Skeletal muscle satellite cell (primary cell): ENCODE measurements at regions not wholly inside any gene's neighbourhood (a gene's known extent, or its start where the extent isn't known, plus 50 kb on each side); places are given as distances from the start of the nearest gene placed in this dataset.
"Not testable (repeated sequence)": the region's sequence is repeated elsewhere in the genome, so short reads cannot be mapped to it uniquely, and the experiment has no call there.

ENCODE experiments used
- H3K27me3 ChIP-seq: 2 replicates; pipeline ENCODE4 v1.7.0; 2013; ENCODE audit warnings: low read length; ENCODE audit not compliant: control insufficient read depth, insufficient read depth
- H3K36me3 ChIP-seq: 2 replicates; pipeline ENCODE4 v1.7.0; 2013; ENCODE audit warnings: mild to moderate bottlenecking, control low read depth, low read length; ENCODE audit not compliant: insufficient read depth
- H3K4me1 ChIP-seq: 2 replicates; pipeline ENCODE4 v1.7.0; 2013; ENCODE audit warnings: low read length; ENCODE audit not compliant: control insufficient read depth, insufficient read depth
- H3K4me2 ChIP-seq: 2 replicates; pipeline ENCODE4 v1.7.0; 2013; ENCODE audit warnings: mild to moderate bottlenecking, low read length
- H3K4me3 ChIP-seq: 2 replicates; pipeline ENCODE4 v1.7.0; 2013; ENCODE audit warnings: low read length
- H3K9ac ChIP-seq: 2 replicates; pipeline ENCODE4 v1.7.0; 2013; ENCODE audit warnings: mild to moderate bottlenecking, low read depth, low read length, moderate library complexity
- H3K9me3 ChIP-seq: replicated peaks from 2 replicates; pipeline ENCODE4 v1.7.0; 2013; ENCODE audit warnings: mild to moderate bottlenecking, control low read depth, low read length

GRCh38 chr5:33194914-33195313 lies 245.9 kb upstream of the TARS1 start:
- Histone ChIP-seq H3K36me3 (no peaks in the 10 kb centered on the region), H3K4me2 (peak overlapping the region; percentile 64), H3K4me3 (no peak overlapping the region), H3K4me1 (peaks cover 18% of the 10 kb centered on the region), H3K27me3 (no peaks in the 10 kb centered on the region), H3K9me3 (no peaks in the 10 kb centered on the region), H3K9ac (no peak overlapping the region)

- no peaks in the 10 kb centered on the region for H3K27me3 ChIP-seq
- H3K4me3 ChIP-seq, result peak overlapping the region; percentile 36
- H3K9me3 ChIP-seq, result no peaks in the 10 kb centered on the region
- H3K36me3 ChIP-seq, result no peaks in the 10 kb centered on the region
- H3K4me1 ChIP-seq, result peaks cover 18% of the 10 kb centered on the region
- peak overlapping the region; percentile 64 for H3K4me2 ChIP-seq
- peak overlapping the region; percentile 46 for H3K9ac ChIP-seq
Measured at GRCh38 chr5:33195431-33196165, 245.2 kb upstream of the TARS1 start.

- no peaks in the 10 kb centered on the region for H3K27me3 ChIP-seq
- H3K4me2 ChIP-seq, result no peak overlapping the region
- H3K9me3 ChIP-seq, result no peaks in the 10 kb centered on the region
- H3K9ac ChIP-seq, result no peak overlapping the region
- no peak overlapping the region for H3K4me3 ChIP-seq
- peaks cover 18% of the 10 kb centered on the region for H3K4me1 ChIP-seq
- H3K36me3 ChIP-seq, result no peaks in the 10 kb centered on the region
Measured at GRCh38 chr5:33198836-33199235, 241.9 kb upstream of the TARS1 start.

- H3K9me3 ChIP-seq, result no peaks in the 10 kb centered on the region
- no peaks in the 10 kb centered on the region for H3K27me3 ChIP-seq
- H3K4me2 ChIP-seq, result no peak overlapping the region
- no peaks in the 10 kb centered on the region for H3K4me1 ChIP-seq
- no peaks in the 10 kb centered on the region for H3K36me3 ChIP-seq
- H3K4me3 ChIP-seq, result no peak overlapping the region
- H3K9ac ChIP-seq, result no peak overlapping the region
Measured at GRCh38 chr5:33203931-33204330, 236.8 kb upstream of the TARS1 start.

GRCh38 chr5:33205079-33205478 lies 235.7 kb upstream of the TARS1 start:
- Histone ChIP-seq H3K4me1 (no peaks in the 10 kb centered on the region), H3K9me3 (no peaks in the 10 kb centered on the region), H3K4me3 (no peak overlapping the region), H3K4me2 (no peak overlapping the region), H3K9ac (no peak overlapping the region), H3K27me3 (no peaks in the 10 kb centered on the region), H3K36me3 (no peaks in the 10 kb centered on the region)

GRCh38 chr5:33205727-33206410 lies 234.9 kb upstream of the TARS1 start:
- H3K4me3 ChIP-seq, result no peak overlapping the region
- H3K4me2 ChIP-seq, result no peak overlapping the region
- H3K9me3 ChIP-seq, result no peaks in the 10 kb centered on the region
- H3K9ac ChIP-seq, result no peak overlapping the region
- no peaks in the 10 kb centered on the region for H3K27me3 ChIP-seq
- no peaks in the 10 kb centered on the region for H3K36me3 ChIP-seq
- no peaks in the 10 kb centered on the region for H3K4me1 ChIP-seq

GRCh38 chr5:33206962-33207506 lies 233.7 kb upstream of the TARS1 start:
- Histone ChIP-seq H3K4me2 (no peak overlapping the region), H3K9me3 (no peaks in the 10 kb centered on the region), H3K27me3 (no peaks in the 10 kb centered on the region), H3K4me1 (no peaks in the 10 kb centered on the region), H3K36me3 (no peaks in the 10 kb centered on the region), H3K9ac (no peak overlapping the region), H3K4me3 (no peak overlapping the region)

GRCh38 chr5:33209252-33209651 lies 231.5 kb upstream of the TARS1 start:
- H3K27me3 ChIP-seq, result no peaks in the 10 kb centered on the region
- no peak overlapping the region for H3K4me3 ChIP-seq
- no peak overlapping the region for H3K4me2 ChIP-seq
- no peaks in the 10 kb centered on the region for H3K36me3 ChIP-seq
- H3K9me3 ChIP-seq, result no peaks in the 10 kb centered on the region
- H3K9ac ChIP-seq, result no peak overlapping the region
- no peaks in the 10 kb centered on the region for H3K4me1 ChIP-seq

GRCh38 chr5:33210221-33210620 lies 230.5 kb upstream of the TARS1 start:
- not testable (repeated sequence) for H3K4me1 ChIP-seq, H3K9ac ChIP-seq, H3K9me3 ChIP-seq, H3K27me3 ChIP-seq, H3K36me3 ChIP-seq, H3K4me2 ChIP-seq, H3K4me3 ChIP-seq

- Histone ChIP-seq H3K4me1 (no peaks in the 10 kb centered on the region), H3K9me3 (no peaks in the 10 kb centered on the region), H3K4me3 (no peak overlapping the region), H3K36me3 (no peaks in the 10 kb centered on the region), H3K27me3 (no peaks in the 10 kb centered on the region), H3K9ac (no peak overlapping the region), H3K4me2 (no peak overlapping the region)
Measured at GRCh38 chr5:33210978-33211377, 229.8 kb upstream of the TARS1 start.

GRCh38 chr5:33212439-33212838 lies 228.3 kb upstream of the TARS1 start:
- no peak overlapping the region for H3K4me2 ChIP-seq

GRCh38 chr5:33212900-33213299 lies 227.9 kb upstream of the TARS1 start:
- Histone ChIP-seq H3K4me1 (no peaks in the 10 kb centered on the region), H3K4me3 (no peak overlapping the region), H3K9me3 (no peaks in the 10 kb centered on the region), H3K36me3 (no peaks in the 10 kb centered on the region), H3K9ac (no peak overlapping the region), H3K27me3 (no peaks in the 10 kb centered on the region), H3K4me2 (no peak overlapping the region)

More at GRCh38 chr5:33212439-33212838, 228.3 kb upstream of the TARS1 start:
- H3K9me3 ChIP-seq, result no peaks in the 10 kb centered on the region
- H3K4me3 ChIP-seq, result no peak overlapping the region
- no peaks in the 10 kb centered on the region for H3K4me1 ChIP-seq
- H3K36me3 ChIP-seq, result no peaks in the 10 kb centered on the region
- H3K27me3 ChIP-seq, result no peaks in the 10 kb centered on the region
- no peak overlapping the region for H3K9ac ChIP-seq
